Kidney (tissue), 13 donors: ENCODE measurements at regions not wholly inside any gene's neighbourhood (a gene's known extent, or its start where the extent isn't known, plus 50 kb on each side); places are given as distances from the start of the nearest gene placed in this dataset.

Experiments
- DNase-seq, 5 donors: peaks; one replicate each; pipeline ENCODE4 v3.0.0-alpha.2; 2013 to 2020
- FAIRE-seq: peaks from 2 replicates; lab custom pipeline; 2012; peaks lifted over from hg19 to GRCh38; lab: Jason Lieb, UNC
- H3K27ac ChIP-seq, 2 donors: one replicate each; pipeline ENCODE4 v1.7.0; 2013; ENCODE audit warnings: low read depth in 2 of 2, low read length in 2 of 2, inconsistent platforms in 1 of 2
- H3K27me3 ChIP-seq: one replicate; pipeline ENCODE4 v1.7.1; 2013; ENCODE audit warnings: low read length, inconsistent platforms; ENCODE audit not compliant: control insufficient read depth, insufficient read depth
- H3K36me3 ChIP-seq, 3 donors: one replicate each; pipeline versions ENCODE4 v1.7.0 to v1.7.1; 2013; ENCODE audit warnings: low read length in 3 of 3, control low read depth in 1 of 3, inconsistent platforms in 1 of 3; ENCODE audit not compliant: insufficient read depth in 3 of 3, control insufficient read depth in 2 of 3
- H3K4me1 ChIP-seq, 3 donors: one replicate each; pipeline versions ENCODE4 v1.7.0 to v1.7.1; 2013; ENCODE audit warnings: low read length in 3 of 3, inconsistent platforms in 1 of 3, low read depth in 1 of 3; ENCODE audit not compliant: control insufficient read depth in 2 of 3, insufficient read depth in 2 of 3
- H3K4me3 ChIP-seq, 3 donors: one replicate each; pipeline versions ENCODE4 v1.7.0 to v1.8.1; 2013; ENCODE audit warnings: low read length in 3 of 3, control low read depth in 1 of 3, inconsistent platforms in 1 of 3
- H3K9ac ChIP-seq, 3 donors: one replicate each; pipeline versions ENCODE4 v1.7.0 to v1.7.1; 2013; ENCODE audit warnings: low read length in 3 of 3, control low read depth in 1 of 3, inconsistent platforms in 1 of 3
- H3K9me3 ChIP-seq, 3 donors: one replicate each; pipeline versions ENCODE4 v1.7.0 to v1.7.1; 2013; ENCODE audit warnings: low read length in 3 of 3, control low read depth in 1 of 3, inconsistent platforms in 1 of 3; ENCODE audit not compliant: control insufficient read depth in 2 of 3, insufficient read depth in 1 of 3
- CTCF ChIP-seq: IDR thresholded peaks from 3 replicates; pipeline ENCODE4 v1.5.1; 2012; ENCODE audit warnings: mild to moderate bottlenecking, moderate library complexity, borderline replicate concordance; ENCODE audit not compliant: insufficient read depth; ENCODE audit errors: extremely low read depth
- intact Hi-C: fragments of 100-400 bp; cut with DNase I; formaldehyde crosslinking; loops from one replicate; pipeline ENCODE4 v1.11.1; 2022
- donor health status: control.
- donor health status: control.
- donor health status: control.
- donor health status: control.
- donor health status: control.
- donor health status: DM: yes; HTN: yes; CAD: no.
- donor health status: Normal renal cell carcinoma (clear cell type).

GRCh38 chr2:234218266-234219045, 168.0 kb downstream of the SPP2 start:
- no peak overlapping the region for H3K9ac ChIP-seq
- H3K9me3 ChIP-seq = no peaks in the 10 kb centered on the region
- DNase-seq = peak in 3 of 5 donors; percentile 16 to 28 (median 23)
- no peak for TF ChIP-seq CTCF
- H3K27ac ChIP-seq = no peak overlapping the region
- H3K27me3 ChIP-seq = no peaks in the 10 kb centered on the region
- H3K36me3 ChIP-seq = no peaks in the 10 kb centered on the region
- H3K4me1 ChIP-seq = peaks cover 0 to 8% (median 0%) of the 10 kb centered on the region in 3 donors
- intact Hi-C loops = no loop called here
- no peak overlapping the region for H3K4me3 ChIP-seq
- no peak for FAIRE-seq

- Histone ChIP-seq H3K9me3 (no peaks in the 10 kb centered on the region), H3K4me3 (no peak overlapping the region), H3K27me3 (no peaks in the 10 kb centered on the region), H3K4me1 (no peaks in the 10 kb centered on the region), H3K27ac (no peak overlapping the region), H3K36me3 (no peaks in the 10 kb centered on the region), H3K9ac (no peak overlapping the region)
- no peak for FAIRE-seq
- no peak for TF ChIP-seq CTCF
- intact Hi-C loops = no loop called here
- peak in 2 of 5 donors; percentile 5 to 75 for DNase-seq
These were observed 162.0 kb downstream of the SPP2 start for GRCh38 chr2:234212534-234212933.

- H3K27me3 ChIP-seq = no peaks in the 10 kb centered on the region
- H3K4me3 ChIP-seq = no peak overlapping the region
- no peak overlapping the region for H3K27ac ChIP-seq
- intact Hi-C loops = no loop called here
- peaks cover 0 to 5% (median 0%) of the 10 kb centered on the region in 3 donors for H3K9me3 ChIP-seq
- DNase-seq = no peak
- no peak for FAIRE-seq
- H3K9ac ChIP-seq = no peak overlapping the region
- no peaks in the 10 kb centered on the region for H3K36me3 ChIP-seq
- H3K4me1 ChIP-seq = no peaks in the 10 kb centered on the region
- TF ChIP-seq CTCF = no peak
These were observed 161.3 kb downstream of the SPP2 start for GRCh38 chr2:234211797-234212196.
